ENCODE measurements at regions not wholly inside any gene's neighbourhood (a gene's known extent, or its start where the extent isn't known, plus 50 kb on each side); places are given as distances from the start of the nearest gene placed in this dataset.

DNA sequence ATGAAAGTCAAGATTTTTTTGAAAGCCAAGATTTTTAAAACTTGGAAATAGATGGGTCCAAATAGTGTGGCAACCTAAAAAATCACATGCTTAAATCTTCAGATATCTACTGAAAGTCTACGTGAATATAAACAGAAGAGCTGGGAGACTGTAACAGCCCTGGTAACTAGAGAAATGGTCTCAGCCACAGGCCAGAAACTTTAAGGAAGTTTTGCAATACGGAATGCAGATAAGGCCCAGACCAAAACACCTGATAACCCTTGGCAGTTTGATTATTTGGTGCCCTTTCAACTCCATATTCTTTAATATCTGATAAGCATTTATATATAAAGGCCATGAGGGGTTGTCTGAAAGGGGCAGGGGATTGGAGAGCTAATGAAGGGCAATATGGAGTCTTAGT is 537.3 kb upstream of the TGFBR2 start:
- Mint-ChIP-seq H3K4me3 (no peak overlapping the region), H3K4me1 (ENCODE audit: low read depth) (no peaks in the 10 kb centered on the region), H3K27ac (no peak overlapping the region), H3K9me3 (no peaks in the 10 kb centered on the region), H3K36me3 (ENCODE audit: low read depth) (no peaks in the 10 kb centered on the region), H3K27me3 (ENCODE audit: low read depth) (peaks cover 3% of the 10 kb centered on the region)
- DNase-seq (ENCODE audit: low spot score), result no peak

DNA sequence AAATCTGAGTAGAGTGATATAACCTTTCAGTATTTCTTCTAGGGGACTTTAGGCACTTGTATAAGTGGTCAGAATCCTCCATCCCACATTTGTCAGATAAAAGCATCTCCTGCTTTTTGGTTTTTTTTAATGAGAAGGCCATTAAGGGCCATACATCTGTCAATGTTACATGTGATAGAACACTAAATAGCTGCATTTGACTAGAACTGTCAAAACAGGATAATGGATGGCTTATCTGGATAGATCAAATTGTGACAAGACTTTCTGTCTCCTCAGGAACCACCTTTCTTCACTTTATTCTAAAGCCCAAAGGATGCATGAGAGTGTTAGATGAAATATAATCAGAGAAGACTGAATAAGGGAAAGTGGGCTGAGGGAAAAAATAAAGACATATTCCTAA is 533.4 kb upstream of the TGFBR2 start:
- Mint-ChIP-seq H3K36me3 (ENCODE audit: low read depth) (no peaks in the 10 kb centered on the region), H3K27ac (no peak overlapping the region), H3K27me3 (ENCODE audit: low read depth) (peaks cover 3% of the 10 kb centered on the region), H3K4me1 (ENCODE audit: low read depth) (no peaks in the 10 kb centered on the region), H3K4me3 (no peak overlapping the region), H3K9me3 (no peaks in the 10 kb centered on the region)
- DNase-seq (ENCODE audit: low spot score), result no peak

DNA sequence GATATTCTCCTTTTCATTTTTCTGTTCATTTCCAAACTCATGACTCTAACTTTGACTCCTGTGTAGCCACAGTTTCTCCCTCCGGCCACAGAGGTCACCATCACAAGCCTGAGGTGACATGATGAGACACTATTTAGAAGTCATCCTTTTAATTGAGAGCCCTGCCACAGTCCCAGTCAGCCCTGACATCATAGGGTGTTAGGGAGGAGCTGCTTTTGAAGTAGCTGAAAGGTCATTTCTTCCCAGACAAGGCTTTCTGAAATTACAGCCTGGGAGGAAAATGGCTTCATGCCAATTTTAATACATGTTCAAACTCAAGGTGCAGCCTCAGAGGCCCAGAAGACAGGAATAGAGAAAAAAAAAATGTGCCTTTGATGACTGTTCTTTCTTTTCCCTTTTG is 532.8 kb upstream of the TGFBR2 start:
- no peak for DNase-seq (ENCODE audit: low spot score)
- no peaks in the 10 kb centered on the region for H3K36me3 Mint-ChIP-seq (ENCODE audit: low read depth)
- H3K4me3 Mint-ChIP-seq, result no peak overlapping the region
- no peaks in the 10 kb centered on the region for H3K9me3 Mint-ChIP-seq
- no peak overlapping the region for H3K27ac Mint-ChIP-seq
- peaks cover 3% of the 10 kb centered on the region for H3K27me3 Mint-ChIP-seq (ENCODE audit: low read depth)
- H3K4me1 Mint-ChIP-seq (ENCODE audit: low read depth), result no peaks in the 10 kb centered on the region

DNA sequence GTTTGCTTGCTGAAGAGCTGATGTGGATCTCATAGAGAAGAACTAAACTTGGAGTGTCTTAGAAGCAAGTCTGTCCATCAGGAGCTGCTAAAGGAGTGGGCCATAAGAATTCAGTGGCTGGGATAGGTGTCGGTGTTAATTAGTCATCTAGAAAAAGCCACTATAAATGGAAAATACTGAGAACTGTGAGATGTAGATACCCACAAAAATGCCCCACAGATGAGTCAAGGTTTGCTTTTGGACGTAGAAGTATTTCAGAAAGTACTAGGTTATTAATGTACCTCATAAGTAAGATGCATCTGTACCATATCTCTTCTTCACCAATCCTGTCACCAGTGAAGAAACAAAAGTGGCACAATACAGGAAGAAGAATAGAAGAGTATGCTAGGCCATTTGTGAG is 530.9 kb upstream of the TGFBR2 start:
- no peaks in the 10 kb centered on the region for H3K4me1 Mint-ChIP-seq (ENCODE audit: low read depth)
- no peak overlapping the region for H3K4me3 Mint-ChIP-seq
- no peaks in the 10 kb centered on the region for H3K9me3 Mint-ChIP-seq
- DNase-seq (ENCODE audit: low spot score), result no peak
- H3K27ac Mint-ChIP-seq, result no peak overlapping the region
- no peaks in the 10 kb centered on the region for H3K36me3 Mint-ChIP-seq (ENCODE audit: low read depth)
- H3K27me3 Mint-ChIP-seq (ENCODE audit: low read depth), result peaks cover 3% of the 10 kb centered on the region

DNA sequence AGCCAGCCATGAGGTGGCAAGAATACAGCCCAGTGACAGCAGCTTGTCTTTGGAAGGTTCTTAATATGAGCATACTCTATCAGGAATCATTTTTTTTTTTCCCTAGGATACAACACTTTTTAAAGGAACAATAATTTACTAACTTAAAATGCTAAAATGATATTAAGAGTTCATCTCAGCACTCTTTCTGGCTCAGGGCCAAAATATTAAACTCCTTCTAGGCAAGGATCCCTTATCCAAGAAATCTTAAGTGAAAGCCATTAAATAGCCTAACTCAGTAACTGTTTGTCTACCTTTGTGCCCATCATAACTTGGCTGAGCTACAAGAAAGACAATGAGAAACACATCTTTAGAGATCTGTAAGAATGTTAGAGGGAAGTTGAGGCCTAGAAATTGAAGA is 529.5 kb upstream of the TGFBR2 start:
- Mint-ChIP-seq H3K4me1 (ENCODE audit: low read depth) (no peaks in the 10 kb centered on the region), H3K36me3 (ENCODE audit: low read depth) (no peaks in the 10 kb centered on the region), H3K27ac (no peak overlapping the region), H3K4me3 (no peak overlapping the region), H3K27me3 (ENCODE audit: low read depth) (peaks cover 3% of the 10 kb centered on the region), H3K9me3 (no peaks in the 10 kb centered on the region)
- no peak for DNase-seq (ENCODE audit: low spot score)

DNA sequence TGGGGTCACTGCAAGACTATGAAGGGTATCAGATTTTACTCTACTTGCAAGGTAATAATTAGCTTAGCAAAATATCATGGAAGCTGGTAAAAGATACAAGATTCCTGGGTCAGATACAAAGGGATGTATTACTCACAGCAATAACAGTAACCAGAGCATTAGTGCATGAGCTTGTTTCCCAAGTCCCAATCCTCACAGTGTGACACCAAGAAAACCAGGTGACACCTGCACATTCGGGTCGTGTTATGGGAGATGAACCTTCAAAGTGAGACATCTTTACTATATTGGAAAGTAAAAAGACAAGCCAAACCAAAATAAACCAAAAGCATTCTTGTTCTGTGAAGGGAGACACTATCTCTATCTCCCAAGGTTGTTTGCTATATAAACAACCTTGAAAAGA is 528.7 kb upstream of the TGFBR2 start:
- DNase-seq (ENCODE audit: low spot score), result no peak
- no peaks in the 10 kb centered on the region for H3K9me3 Mint-ChIP-seq
- no peak overlapping the region for H3K4me3 Mint-ChIP-seq
- H3K36me3 Mint-ChIP-seq (ENCODE audit: low read depth), result no peaks in the 10 kb centered on the region
- H3K27me3 Mint-ChIP-seq (ENCODE audit: low read depth), result peaks cover 4% of the 10 kb centered on the region
- H3K27ac Mint-ChIP-seq, result no peak overlapping the region
- no peaks in the 10 kb centered on the region for H3K4me1 Mint-ChIP-seq (ENCODE audit: low read depth)

DNA sequence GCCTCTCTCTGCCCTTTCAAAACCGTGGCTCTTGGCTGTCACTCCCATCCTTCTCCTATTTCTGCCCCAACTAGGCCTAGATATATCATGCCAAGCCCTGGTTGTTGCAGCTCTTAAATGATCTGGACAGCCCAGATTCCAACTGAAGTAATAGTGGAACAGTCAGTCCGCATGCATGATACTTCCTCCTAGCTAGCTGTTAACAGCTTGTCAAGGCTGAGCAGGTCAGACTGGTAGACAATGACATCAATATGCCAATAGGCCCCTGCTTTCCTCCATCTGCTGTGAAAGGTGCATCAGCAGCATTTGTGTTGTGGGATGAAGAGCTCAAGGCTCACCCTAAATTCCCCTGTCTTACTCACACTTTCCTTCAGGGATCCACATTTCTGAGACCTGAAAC is 527.7 kb upstream of the TGFBR2 start:
- H3K4me3 Mint-ChIP-seq, result no peak overlapping the region
- H3K27ac Mint-ChIP-seq, result no peak overlapping the region
- no peak for DNase-seq (ENCODE audit: low spot score)
- peaks cover 4% of the 10 kb centered on the region for H3K27me3 Mint-ChIP-seq (ENCODE audit: low read depth)
- H3K4me1 Mint-ChIP-seq (ENCODE audit: low read depth), result no peaks in the 10 kb centered on the region
- no peaks in the 10 kb centered on the region for H3K36me3 Mint-ChIP-seq (ENCODE audit: low read depth)
- H3K9me3 Mint-ChIP-seq, result no peaks in the 10 kb centered on the region

DNA sequence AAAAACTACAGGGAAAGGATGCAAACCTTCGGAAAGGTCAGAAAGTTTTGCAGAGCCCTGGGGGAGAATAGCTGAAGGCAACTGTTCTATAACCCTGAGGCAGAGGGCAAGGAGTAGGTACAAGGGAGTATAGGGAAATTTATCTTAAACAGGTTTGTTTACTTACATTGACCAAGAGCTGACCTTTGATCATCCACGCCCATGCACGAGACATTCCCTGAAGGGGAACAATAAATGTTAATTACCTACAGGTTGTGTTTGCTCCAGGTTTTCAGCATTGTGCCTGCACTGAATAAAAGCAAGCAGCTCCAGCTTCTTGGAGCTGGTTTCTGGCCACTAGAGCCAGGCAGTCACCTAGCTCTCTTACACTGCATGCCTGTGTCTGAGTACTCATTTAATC is 524.5 kb upstream of the TGFBR2 start:
- Mint-ChIP-seq H3K27me3 (ENCODE audit: low read depth) (peaks cover 13% of the 10 kb centered on the region), H3K9me3 (no peaks in the 10 kb centered on the region), H3K4me1 (ENCODE audit: low read depth) (no peaks in the 10 kb centered on the region), H3K27ac (no peak overlapping the region), H3K4me3 (no peak overlapping the region), H3K36me3 (ENCODE audit: low read depth) (no peaks in the 10 kb centered on the region)
- no peak for DNase-seq (ENCODE audit: low spot score)

DNA sequence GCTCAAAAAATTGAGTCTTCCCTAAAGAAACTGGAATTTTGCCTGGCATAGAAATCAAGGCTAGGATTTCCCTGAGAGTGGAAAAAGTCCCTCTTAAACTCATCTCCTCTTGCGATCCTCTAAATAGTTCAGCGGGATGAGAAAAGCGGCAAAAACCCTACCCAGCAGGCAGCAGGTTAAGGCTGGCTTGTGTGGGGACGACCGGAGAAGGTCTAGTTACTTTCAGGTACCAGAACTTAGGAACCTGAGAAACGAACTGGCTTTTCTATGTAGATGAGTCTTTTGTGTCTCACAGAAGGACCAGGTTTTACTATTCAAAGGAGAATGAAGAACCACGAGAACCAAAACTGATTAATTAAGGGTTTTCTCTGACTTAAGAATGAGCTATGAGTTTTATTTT is 523.7 kb upstream of the TGFBR2 start:
- H3K4me3 Mint-ChIP-seq, result no peak overlapping the region
- no peak overlapping the region for H3K27ac Mint-ChIP-seq
- H3K27me3 Mint-ChIP-seq (ENCODE audit: low read depth), result peaks cover 14% of the 10 kb centered on the region
- DNase-seq (ENCODE audit: low spot score), result no peak
- no peaks in the 10 kb centered on the region for H3K9me3 Mint-ChIP-seq
- H3K36me3 Mint-ChIP-seq (ENCODE audit: low read depth), result no peaks in the 10 kb centered on the region
- no peaks in the 10 kb centered on the region for H3K4me1 Mint-ChIP-seq (ENCODE audit: low read depth)

DNA sequence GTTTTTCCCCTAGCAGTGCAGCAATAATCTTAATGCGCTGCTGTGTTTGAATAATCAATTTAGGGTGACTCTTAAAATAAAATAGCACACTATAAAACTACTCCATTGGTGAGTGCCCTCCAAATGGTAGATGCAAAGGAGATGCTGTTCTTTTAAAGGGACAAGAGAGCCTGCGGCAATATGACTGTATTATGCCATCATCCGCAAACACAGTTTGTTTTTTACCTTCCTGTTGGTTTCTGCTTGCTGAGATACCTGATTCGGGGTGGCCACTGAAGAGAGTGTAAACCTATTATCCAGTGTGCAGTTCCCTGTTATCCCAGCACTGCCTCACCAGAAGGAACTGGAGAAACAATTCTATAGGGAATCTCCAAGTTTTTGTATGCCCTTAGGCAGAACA is 523.1 kb upstream of the TGFBR2 start:
- H3K4me1 Mint-ChIP-seq (ENCODE audit: low read depth), result no peaks in the 10 kb centered on the region

DNA sequence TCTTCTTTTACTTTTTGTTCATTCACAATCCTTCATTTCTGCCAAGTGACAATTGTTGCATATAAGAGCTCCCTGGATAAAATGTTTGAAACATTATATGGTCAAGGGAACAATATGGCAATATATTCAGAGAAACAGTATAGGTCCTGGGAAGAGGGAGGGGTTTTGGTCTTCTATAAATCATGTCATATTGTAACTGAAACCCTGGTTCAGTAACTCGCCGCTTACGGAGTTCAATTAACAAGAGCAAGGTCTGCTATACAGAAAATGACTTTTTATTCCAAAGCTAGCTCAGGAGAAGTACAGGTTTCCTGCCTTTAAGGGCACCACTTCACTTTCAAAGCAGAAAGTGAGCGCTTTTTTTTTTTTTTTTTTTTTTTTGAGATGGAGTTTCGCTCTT is 522.1 kb upstream of the TGFBR2 start:
- no peak for DNase-seq (ENCODE audit: low spot score)
- Mint-ChIP-seq H3K9me3 (no peaks in the 10 kb centered on the region), H3K27ac (no peak overlapping the region), H3K27me3 (ENCODE audit: low read depth) (peaks cover 16% of the 10 kb centered on the region), H3K36me3 (ENCODE audit: low read depth) (no peaks in the 10 kb centered on the region), H3K4me1 (ENCODE audit: low read depth) (no peaks in the 10 kb centered on the region), H3K4me3 (no peak overlapping the region)

More for the DNA sequence above, 523.1 kb upstream of the TGFBR2 start:
- no peaks in the 10 kb centered on the region for H3K36me3 Mint-ChIP-seq (ENCODE audit: low read depth)
- no peak overlapping the region for H3K4me3 Mint-ChIP-seq
- H3K27ac Mint-ChIP-seq, result no peak overlapping the region
- H3K27me3 Mint-ChIP-seq (ENCODE audit: low read depth), result peaks cover 14% of the 10 kb centered on the region
- no peaks in the 10 kb centered on the region for H3K9me3 Mint-ChIP-seq
- DNase-seq (ENCODE audit: low spot score), result no peak

DNA sequence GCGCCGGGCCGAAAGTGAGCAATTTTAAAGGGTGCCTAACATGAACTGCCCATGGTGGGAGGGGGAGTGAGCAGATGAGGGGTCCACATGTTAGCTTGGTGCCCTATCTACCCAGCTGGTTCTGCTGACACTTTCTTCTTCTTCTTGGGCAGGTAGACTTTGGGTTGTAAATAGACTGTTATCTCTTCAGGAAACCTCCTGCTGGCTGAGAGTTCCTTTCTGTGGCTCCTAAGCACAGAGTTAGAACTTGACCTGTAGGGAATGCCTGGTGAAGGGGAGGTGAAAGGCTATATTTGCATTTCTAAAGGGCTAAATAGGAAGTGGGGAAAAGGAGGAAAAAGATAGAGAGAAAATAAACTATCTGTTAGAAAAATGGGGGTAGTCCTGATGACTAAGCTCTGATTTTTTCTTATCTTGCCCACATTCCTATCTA is 521.4 kb upstream of the TGFBR2 start:
- Mint-ChIP-seq H3K27ac (no peak overlapping the region), H3K4me1 (ENCODE audit: low read depth) (no peaks in the 10 kb centered on the region)
- no peak for DNase-seq (ENCODE audit: low spot score)

DNA sequence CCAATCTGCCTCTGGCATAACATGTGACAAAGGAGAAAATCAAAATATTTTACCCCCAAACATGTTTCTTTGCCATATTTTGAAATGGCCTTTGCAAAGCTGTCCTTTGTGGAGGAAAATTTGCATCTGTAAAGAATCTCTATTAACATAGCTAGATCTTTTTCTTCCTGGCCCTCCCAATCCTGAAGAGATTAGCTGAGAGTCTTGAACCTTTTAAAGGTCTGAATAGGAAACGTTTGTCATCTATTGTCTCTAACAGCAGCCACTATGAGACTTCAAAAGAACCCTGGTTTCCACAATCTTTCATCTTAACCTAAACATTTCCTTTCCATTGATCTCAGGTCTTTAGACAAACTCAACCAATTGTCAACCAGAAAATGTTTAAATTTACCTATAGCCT is 520.9 kb upstream of the TGFBR2 start:
- Mint-ChIP-seq H3K27me3 (ENCODE audit: low read depth) (peaks cover 19% of the 10 kb centered on the region), H3K27ac (no peak overlapping the region), H3K4me3 (no peak overlapping the region), H3K36me3 (ENCODE audit: low read depth) (no peaks in the 10 kb centered on the region), H3K9me3 (no peaks in the 10 kb centered on the region), H3K4me1 (ENCODE audit: low read depth) (no peaks in the 10 kb centered on the region)
- DNase-seq (ENCODE audit: low spot score), result no peak

More for the DNA sequence above, 521.4 kb upstream of the TGFBR2 start:
- H3K4me3 Mint-ChIP-seq, result no peak overlapping the region
- H3K27me3 Mint-ChIP-seq (ENCODE audit: low read depth), result peaks cover 16% of the 10 kb centered on the region
- H3K9me3 Mint-ChIP-seq, result no peaks in the 10 kb centered on the region
- no peaks in the 10 kb centered on the region for H3K36me3 Mint-ChIP-seq (ENCODE audit: low read depth)

DNA sequence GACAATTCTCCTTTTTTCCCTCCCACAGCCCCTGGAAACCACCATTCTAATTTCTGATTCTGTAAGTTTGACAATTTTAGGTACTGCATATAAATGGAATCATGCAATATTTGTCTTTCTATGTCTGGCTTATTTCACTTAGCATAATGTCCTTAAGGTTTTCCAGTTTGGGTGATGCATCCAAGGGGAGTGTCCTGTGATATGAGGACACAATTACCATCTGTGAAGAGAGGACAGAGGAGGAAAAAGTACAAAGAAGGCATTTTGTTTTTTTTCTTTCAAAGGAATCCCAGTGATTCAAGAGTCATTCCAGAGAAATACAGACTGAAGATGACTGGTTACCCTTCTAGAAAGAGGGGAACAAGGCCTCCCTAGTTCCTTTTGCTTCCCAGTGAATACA is 514.7 kb upstream of the TGFBR2 start:
- Mint-ChIP-seq H3K4me3 (no peak overlapping the region), H3K36me3 (ENCODE audit: low read depth) (no peaks in the 10 kb centered on the region), H3K4me1 (ENCODE audit: low read depth) (no peaks in the 10 kb centered on the region), H3K27me3 (ENCODE audit: low read depth) (peaks cover 8% of the 10 kb centered on the region), H3K9me3 (no peaks in the 10 kb centered on the region), H3K27ac (no peak overlapping the region)
- DNase-seq (ENCODE audit: low spot score), result no peak

DNA sequence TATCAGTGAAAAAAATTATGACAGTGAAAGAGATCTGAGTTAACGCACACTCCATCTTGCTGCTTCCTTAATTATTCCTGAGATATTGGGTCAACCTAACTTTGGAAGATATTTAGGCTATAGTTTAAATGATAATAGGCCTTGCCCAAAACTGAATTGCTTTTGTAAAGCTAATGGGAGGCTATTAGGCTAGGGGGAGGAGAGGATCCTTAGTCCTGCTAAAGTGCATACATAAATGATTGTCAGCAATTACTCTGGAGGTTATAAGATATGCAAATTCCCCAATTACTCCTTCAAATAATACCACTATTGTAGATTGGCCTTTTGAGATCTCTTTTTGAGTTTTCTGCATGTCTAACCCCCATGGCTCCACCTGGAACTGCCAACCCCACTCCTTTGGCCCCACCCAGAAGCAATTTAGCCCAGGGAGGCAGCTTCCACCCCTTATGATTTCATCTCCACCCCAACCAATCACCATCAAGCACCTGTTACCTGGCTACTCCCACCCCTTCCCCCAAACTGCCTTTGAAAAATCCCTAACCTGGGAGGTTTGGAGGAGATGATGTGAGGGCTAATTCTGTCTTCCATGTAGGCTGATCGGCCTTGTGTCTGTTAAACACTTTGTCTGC is 509.3 kb upstream of the TGFBR2 start:
- H3K4me1 Mint-ChIP-seq (ENCODE audit: low read depth), result no peaks in the 10 kb centered on the region
- H3K9me3 Mint-ChIP-seq, result no peaks in the 10 kb centered on the region
- no peak overlapping the region for H3K4me3 Mint-ChIP-seq
- H3K27me3 Mint-ChIP-seq (ENCODE audit: low read depth), result peaks cover 5% of the 10 kb centered on the region
- no peak overlapping the region for H3K27ac Mint-ChIP-seq
- H3K36me3 Mint-ChIP-seq (ENCODE audit: low read depth), result no peaks in the 10 kb centered on the region
- DNase-seq (ENCODE audit: low spot score), result no peak

All from T-helper 2 cell treated with Interferon-gamma antibody and Interleukin-4, amounts not matched to agents 5 μg/mL and 100 μg/mL, for 36 hours (primary cell).